ENCODE measurements at regions not wholly inside any gene's neighbourhood (a gene's known extent, or its start where the extent isn't known, plus 50 kb on each side); places are given as distances from the start of the nearest gene placed in this dataset.
"Not testable (repeated sequence)": the region's sequence is repeated elsewhere in the genome, so short reads cannot be mapped to it uniquely, and the experiment has no call there.

DNA sequence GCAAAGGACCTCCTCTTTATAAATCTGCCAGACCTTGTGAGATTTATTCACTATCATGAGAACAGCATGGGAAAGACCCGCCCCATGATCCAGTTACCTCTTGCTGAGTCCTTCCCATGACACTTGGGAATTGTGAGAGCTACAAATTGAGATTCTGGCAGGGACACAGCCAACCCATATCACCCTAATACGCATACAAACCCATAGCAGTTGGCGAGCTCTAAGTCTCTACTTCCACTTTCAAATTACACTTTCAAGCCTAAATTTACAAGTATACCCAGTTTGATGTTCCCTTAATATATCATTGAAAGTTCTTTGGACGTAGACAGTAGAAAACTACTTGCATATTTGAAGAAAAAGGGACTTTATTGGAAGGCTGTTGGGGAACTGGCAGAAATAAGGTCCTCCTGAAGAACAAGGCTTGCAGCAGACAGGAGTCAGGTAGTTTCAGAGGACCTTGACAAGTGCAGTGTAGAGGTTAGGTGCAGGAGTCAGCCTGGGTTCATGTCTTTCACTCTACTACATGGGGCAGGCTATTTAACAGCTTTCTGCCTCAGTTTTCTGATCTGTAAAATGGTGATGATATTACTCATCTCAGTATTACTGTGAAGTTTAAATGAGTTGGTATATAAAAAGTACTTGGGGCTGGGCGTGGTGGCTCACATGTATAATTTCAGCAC lies 107.9 kb upstream of the EEF2KMT start:
- no peak for ATAC-seq (replicated peaks in 1 of 2)
- Mint-ChIP-seq H3K27me3 (ENCODE audit: low read depth) (peaks cover 6% of the 10 kb centered on the region), H3K27ac (no peak overlapping the region), H3K36me3 (ENCODE audit: insufficient read depth in 2 of 2) (no peaks in the 10 kb centered on the region), H3K4me1 (ENCODE audit: low read depth) (no peaks in the 10 kb centered on the region), H3K9me3 (no peaks in the 10 kb centered on the region), H3K4me3 (no peak overlapping the region)
- DNase-seq = no peak

DNA sequence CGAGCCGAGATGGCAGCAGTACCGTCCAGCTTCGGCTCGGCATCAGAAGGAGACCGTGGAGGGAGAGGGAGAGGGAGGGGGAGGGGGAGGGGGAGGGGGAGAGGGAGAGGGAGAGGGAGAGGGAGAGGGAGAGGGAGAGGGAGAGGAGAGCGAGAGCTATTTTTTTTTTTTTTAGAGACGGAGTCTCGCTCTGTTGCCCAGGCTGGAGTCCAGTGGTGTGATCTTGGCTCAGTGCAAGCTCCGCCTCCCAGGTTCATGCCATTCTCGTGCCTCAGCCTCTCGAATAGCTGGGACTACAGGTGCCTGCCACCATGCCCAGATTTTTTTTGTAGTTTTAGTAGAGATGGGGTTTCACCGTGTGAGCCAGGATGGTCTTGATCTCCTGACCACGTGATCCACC lies 106.1 kb upstream of the EEF2KMT start:
- not testable (repeated sequence) for H3K27ac Mint-ChIP-seq; H3K4me1 Mint-ChIP-seq (ENCODE audit: low read depth); DNase-seq; H3K4me3 Mint-ChIP-seq; H3K27me3 Mint-ChIP-seq (ENCODE audit: low read depth); ATAC-seq (replicated peaks in 1 of 2); H3K36me3 Mint-ChIP-seq (ENCODE audit: insufficient read depth in 2 of 2); H3K9me3 Mint-ChIP-seq

DNA sequence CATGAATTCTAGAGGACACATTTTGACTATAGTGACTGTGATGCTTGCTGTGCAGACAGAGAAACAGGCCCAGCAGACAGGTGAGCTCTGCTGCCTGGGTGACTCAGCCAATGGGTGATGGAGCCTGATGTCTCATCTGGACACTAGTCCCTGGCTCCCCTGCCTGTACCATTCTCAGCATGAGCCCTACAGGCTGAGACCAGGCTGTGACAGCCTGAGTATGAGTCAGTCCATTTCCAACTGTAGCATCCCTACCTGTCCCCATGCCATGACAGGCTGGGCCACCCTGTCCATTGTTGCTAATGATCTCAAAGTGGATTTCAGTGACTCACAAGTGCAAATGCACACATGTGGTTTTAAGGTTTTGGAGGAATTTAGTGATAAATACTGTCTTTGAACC lies 102.5 kb upstream of the EEF2KMT start:
- DNase-seq (no peak), ATAC-seq (replicated peaks in 1 of 2) (no peak)
- H3K4me1 Mint-ChIP-seq (ENCODE audit: low read depth) = no peaks in the 10 kb centered on the region
- H3K36me3 Mint-ChIP-seq (ENCODE audit: insufficient read depth in 2 of 2) = no peaks in the 10 kb centered on the region
- H3K27ac Mint-ChIP-seq = no peak overlapping the region
- H3K4me3 Mint-ChIP-seq = no peak overlapping the region
- no peaks in the 10 kb centered on the region for H3K27me3 Mint-ChIP-seq (ENCODE audit: low read depth)
- H3K9me3 Mint-ChIP-seq = no peaks in the 10 kb centered on the region

DNA sequence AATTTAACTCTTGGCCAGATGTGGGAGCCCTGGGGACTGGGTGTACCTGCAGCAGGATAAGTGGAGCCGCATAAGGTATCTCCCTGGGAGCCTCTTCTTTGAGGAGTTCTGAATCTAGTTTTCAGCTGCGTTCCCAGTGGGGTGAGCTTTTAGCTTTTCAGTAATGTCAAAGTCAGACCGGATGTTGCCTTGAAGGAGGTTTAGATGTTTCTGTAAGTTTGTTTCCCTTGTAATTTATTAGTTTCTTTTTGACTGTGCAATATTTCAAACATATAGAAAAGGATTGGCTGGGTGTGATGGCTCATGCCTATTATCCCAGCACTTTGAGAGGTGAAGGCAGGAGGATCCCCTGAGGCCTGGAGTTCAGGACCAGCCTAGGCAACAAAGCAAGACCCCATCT lies 98.6 kb upstream of the EEF2KMT start:
- Mint-ChIP-seq H3K4me1 (ENCODE audit: low read depth) (no peaks in the 10 kb centered on the region), H3K27ac (no peak overlapping the region), H3K9me3 (no peaks in the 10 kb centered on the region), H3K36me3 (ENCODE audit: insufficient read depth in 2 of 2) (no peaks in the 10 kb centered on the region), H3K27me3 (ENCODE audit: low read depth) (no peaks in the 10 kb centered on the region), H3K4me3 (no peak overlapping the region)
- DNase-seq (no peak), ATAC-seq (replicated peaks in 1 of 2) (no peak)

DNA sequence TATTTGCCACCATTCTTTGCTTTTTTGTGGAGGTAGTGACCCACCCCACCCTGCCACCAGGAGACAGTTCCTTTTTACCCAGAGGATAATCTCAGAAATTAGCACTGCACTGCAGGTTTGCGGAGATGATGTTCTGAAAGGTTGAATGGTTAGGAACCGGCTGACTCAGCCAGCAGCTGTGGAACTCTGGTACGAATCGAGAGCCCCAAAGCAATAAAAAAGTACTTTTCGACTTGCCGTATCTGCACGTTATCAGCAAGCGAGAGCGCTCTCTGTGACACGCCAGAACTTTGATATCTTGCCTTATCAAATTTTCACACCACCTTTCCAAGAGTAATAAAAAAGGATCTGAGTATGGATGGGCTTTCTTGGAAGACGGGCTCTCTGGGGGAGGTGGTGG lies 96.3 kb upstream of the EEF2KMT start:
- no peaks in the 10 kb centered on the region for H3K27me3 Mint-ChIP-seq (ENCODE audit: low read depth)
- H3K9me3 Mint-ChIP-seq = no peaks in the 10 kb centered on the region
- no peak for ATAC-seq (replicated peaks in 1 of 2)
- H3K27ac Mint-ChIP-seq = no peak overlapping the region
- no peaks in the 10 kb centered on the region for H3K4me1 Mint-ChIP-seq (ENCODE audit: low read depth)
- H3K36me3 Mint-ChIP-seq (ENCODE audit: insufficient read depth in 2 of 2) = no peaks in the 10 kb centered on the region
- DNase-seq = no peak
- no peak overlapping the region for H3K4me3 Mint-ChIP-seq

DNA sequence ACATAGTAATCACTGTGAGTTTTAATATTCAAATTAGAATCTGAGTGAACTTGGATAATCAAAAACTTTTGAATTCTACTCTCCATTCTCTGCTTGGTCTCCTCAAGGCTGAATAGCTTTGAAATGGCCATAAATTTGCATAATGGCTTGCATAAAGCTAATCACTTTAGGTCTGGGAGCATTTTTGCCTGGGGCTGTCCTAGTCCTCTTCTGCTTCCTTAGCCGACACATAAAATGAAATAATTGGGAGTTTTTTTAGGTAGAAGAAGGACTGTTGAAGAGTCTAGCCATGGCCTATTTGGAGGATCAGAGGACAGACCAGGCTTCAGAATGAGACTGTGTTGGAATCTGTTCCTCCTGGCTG lies 91.4 kb upstream of the EEF2KMT start:
- no peak for ATAC-seq (replicated peaks in 1 of 2)
- Mint-ChIP-seq H3K27me3 (ENCODE audit: low read depth) (no peaks in the 10 kb centered on the region), H3K4me1 (ENCODE audit: low read depth) (no peaks in the 10 kb centered on the region), H3K36me3 (ENCODE audit: insufficient read depth in 2 of 2) (no peaks in the 10 kb centered on the region), H3K27ac (no peak overlapping the region), H3K9me3 (no peaks in the 10 kb centered on the region), H3K4me3 (no peak overlapping the region)
- DNase-seq = no peak

DNA sequence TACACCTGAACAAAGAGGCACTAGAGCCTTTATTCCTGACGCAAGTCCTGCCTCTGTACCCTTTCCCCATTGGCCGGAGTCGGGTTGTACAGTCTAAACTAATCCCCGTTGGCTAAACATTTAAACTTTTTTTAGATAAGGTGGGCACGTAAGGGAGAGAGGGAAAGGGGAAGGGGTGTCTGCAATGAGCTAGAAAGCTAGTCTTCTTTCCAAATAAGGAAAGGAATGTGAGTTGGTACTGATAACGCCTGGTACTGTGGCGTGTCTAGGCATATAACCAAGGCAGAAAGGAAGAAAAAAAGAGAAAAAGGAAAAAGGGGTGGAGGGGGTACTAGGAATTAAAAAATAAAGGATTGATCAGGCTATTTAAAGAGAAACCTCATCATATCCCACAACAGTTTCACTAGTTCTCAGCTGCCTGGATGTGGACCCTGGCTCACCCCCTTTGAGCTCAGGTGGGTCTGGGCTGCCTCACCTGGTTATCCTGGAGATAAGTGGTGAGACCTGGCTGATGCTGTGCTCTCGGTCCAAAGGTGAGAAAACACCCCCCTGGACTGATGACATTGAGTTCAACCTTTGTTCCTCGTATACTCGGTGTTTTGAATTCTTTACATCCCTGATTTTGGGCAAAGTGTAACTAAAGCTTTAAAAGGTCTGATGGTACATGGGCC lies 90.9 kb upstream of the EEF2KMT start:
- Mint-ChIP-seq H3K27ac (no peak overlapping the region), H3K9me3 (no peaks in the 10 kb centered on the region), H3K4me1 (ENCODE audit: low read depth) (no peaks in the 10 kb centered on the region), H3K27me3 (ENCODE audit: low read depth) (no peaks in the 10 kb centered on the region), H3K36me3 (ENCODE audit: insufficient read depth in 2 of 2) (no peaks in the 10 kb centered on the region), H3K4me3 (no peak overlapping the region)
- ATAC-seq (replicated peaks in 1 of 2) = no peak
- no peak for DNase-seq

DNA sequence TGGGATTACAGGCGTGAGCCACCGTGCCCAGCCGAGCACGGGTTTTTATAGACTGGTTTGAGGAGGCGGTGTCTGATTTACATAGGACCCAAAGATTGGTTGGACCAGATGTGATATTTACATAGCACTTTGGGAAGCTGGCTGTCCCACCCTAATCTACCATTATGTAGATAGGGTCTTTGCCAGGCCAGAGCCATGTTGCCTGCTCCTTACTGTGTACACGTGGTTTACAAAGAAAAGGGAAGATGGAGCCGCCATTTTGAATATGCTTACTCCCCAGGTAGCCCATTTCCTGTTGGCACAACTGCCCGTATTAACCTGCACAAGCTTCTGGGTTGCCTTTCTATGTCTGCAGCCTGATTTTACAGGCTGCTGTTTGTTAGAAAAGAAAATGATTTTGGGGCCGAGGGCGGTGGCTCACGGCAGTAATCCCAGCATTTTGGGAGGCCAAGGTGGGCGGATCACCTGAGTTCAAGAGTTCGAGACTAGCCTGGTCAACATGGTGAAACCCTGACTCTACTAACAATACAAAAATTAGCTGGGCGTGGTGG lies 89.9 kb upstream of the EEF2KMT start:
- Mint-ChIP-seq H3K27ac (no peak overlapping the region), H3K4me1 (ENCODE audit: low read depth) (no peaks in the 10 kb centered on the region), H3K4me3 (no peak overlapping the region), H3K36me3 (ENCODE audit: insufficient read depth in 2 of 2) (no peaks in the 10 kb centered on the region), H3K27me3 (ENCODE audit: low read depth) (no peaks in the 10 kb centered on the region), H3K9me3 (no peaks in the 10 kb centered on the region)
- DNase-seq = no peak
- ATAC-seq (replicated peaks in 1 of 2) = no peak

DNA sequence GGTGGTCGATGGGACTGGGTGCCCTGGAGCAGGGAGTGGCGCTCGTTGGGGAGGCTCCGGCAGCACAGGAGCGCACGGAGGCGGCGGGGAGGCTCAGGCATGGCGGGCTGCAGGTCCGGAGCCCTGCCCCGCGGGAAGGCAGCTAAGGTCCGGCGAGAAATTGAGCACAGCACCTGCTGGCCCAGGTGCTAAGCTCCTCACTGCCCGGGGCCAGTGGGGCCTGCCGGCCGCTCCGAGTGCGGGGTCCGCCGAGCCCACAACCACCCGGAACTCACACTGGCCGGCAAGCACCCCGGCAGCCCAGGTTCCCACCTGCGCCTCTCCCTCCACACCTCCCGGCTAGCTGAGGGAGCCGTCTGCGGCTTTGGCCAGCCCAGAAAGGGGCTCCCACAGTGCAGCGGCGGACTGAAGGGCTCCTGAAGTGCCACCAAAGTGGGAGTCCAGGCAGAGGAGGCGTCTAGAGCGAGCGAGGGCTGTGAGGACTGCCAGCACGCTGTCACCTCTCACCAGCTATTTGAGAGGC lies 88.8 kb upstream of the EEF2KMT start:
- Mint-ChIP-seq H3K27ac (no peak overlapping the region), H3K4me3 (no peak overlapping the region), H3K36me3 (ENCODE audit: insufficient read depth in 2 of 2) (no peaks in the 10 kb centered on the region), H3K9me3 (no peaks in the 10 kb centered on the region), H3K4me1 (ENCODE audit: low read depth) (no peaks in the 10 kb centered on the region), H3K27me3 (ENCODE audit: low read depth) (no peaks in the 10 kb centered on the region)
- ATAC-seq (replicated peaks in 1 of 2) = no peak
- no peak for DNase-seq

DNA sequence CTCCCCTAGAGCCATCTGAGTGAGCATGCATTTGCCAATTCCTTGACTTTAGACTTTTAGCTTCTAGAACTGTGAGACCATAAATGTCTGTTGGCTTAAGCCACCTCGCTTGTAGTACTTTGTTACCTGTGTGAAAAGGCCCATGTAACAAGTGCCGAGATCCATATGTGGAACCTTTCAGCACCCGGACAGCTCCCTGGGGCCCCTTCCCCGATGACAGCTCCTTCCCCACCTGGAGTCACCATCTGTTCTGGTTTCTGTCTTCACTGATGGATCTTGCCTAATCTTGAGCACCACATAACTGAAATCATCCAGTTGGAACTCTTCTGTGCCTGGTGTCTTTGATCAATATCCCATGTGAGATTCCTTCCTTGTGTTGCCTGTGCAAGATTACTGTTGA lies 78.9 kb upstream of the EEF2KMT start:
- Mint-ChIP-seq H3K27me3 (ENCODE audit: low read depth) (peaks cover 7% of the 10 kb centered on the region), H3K4me3 (no peak overlapping the region), H3K4me1 (ENCODE audit: low read depth) (no peaks in the 10 kb centered on the region), H3K36me3 (ENCODE audit: insufficient read depth in 2 of 2) (peaks cover 0 to 4% of the 10 kb centered on the region in 2 donors), H3K9me3 (peaks cover 1 to 12% of the 10 kb centered on the region in 2 donors), H3K27ac (no peak overlapping the region)
- no peak for ATAC-seq (replicated peaks in 1 of 2)
- no peak for DNase-seq

DNA sequence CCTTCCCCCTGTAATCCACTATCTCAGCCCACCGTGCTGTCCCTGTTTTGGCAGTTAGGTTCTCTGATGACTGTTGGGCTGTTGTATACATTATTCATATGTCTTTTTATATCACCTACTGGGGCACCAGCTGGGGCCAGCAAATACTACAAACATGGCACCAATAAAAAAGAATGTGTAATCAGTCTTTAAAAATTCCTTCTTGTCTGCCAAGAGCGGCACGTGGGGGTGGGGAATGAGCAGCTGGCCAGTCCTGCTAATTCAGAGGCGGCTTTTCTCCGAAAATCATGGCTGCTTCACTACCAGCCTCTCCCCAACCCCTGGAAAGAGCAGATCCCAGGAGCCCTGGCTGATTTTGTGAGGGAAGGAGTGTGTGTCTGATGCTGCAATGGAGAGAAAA lies 77.7 kb upstream of the EEF2KMT start:
- H3K9me3 Mint-ChIP-seq = peaks cover 1 to 12% of the 10 kb centered on the region in 2 donors
- no peak overlapping the region for H3K27ac Mint-ChIP-seq
- H3K4me3 Mint-ChIP-seq = no peak overlapping the region
- DNase-seq (no peak), ATAC-seq (replicated peaks in 1 of 2) (no peak)
- no peaks in the 10 kb centered on the region for H3K4me1 Mint-ChIP-seq (ENCODE audit: low read depth)
- H3K27me3 Mint-ChIP-seq (ENCODE audit: low read depth) = no peaks in the 10 kb centered on the region
- peaks cover 0 to 4% of the 10 kb centered on the region in 2 donors for H3K36me3 Mint-ChIP-seq (ENCODE audit: insufficient read depth in 2 of 2)

DNA sequence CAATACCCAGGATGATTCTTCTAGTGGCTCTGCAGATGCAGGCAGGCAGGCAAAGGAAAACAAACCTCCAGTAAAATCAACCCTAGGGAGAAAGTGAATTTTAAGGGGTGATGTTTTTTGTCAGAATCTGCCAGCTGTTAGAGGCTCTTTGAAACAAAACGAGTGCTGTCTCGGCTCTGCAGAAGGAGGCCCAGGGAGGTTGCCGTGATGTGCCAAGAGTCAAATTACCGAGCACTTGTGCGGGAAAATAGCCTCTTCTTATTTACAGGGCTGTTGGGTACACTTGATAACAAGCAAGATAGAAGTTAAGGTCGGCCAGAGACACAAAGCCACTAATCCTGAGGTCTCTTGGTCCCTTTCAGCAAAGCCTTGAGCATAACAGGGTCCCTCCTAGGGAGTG lies 68.9 kb upstream of the EEF2KMT start:
- DNase-seq (no peak), ATAC-seq (replicated peaks in 1 of 2) (no peak)
- Mint-ChIP-seq H3K4me3 (no peak overlapping the region), H3K4me1 (ENCODE audit: low read depth) (no peaks in the 10 kb centered on the region), H3K27ac (no peak overlapping the region), H3K27me3 (ENCODE audit: low read depth) (peaks cover 11% of the 10 kb centered on the region), H3K9me3 (peaks cover 0 to 4% of the 10 kb centered on the region in 2 donors), H3K36me3 (ENCODE audit: insufficient read depth in 2 of 2) (no peaks in the 10 kb centered on the region)

DNA sequence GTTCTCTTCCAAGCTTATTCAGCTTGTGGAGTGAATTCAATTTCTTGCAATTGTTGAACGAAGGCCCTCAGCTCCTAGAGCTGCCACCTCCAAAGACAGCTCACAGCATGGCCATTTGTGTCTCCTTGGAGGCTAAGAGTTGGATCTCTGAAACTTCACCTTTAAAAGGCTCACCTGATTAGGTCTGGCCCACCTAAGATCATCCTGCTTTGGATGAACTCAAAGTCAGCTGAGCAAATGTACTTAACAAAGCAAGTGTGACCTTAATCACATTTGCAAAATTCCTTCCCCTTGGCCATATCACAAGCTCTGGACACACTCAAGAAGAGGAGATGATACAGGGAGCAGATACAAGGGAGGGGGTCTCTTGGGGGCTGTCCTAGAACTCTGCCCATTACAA lies 67.8 kb upstream of the EEF2KMT start:
- not testable (repeated sequence) for ATAC-seq (replicated peaks in 1 of 2); H3K27ac Mint-ChIP-seq; H3K9me3 Mint-ChIP-seq; H3K36me3 Mint-ChIP-seq (ENCODE audit: insufficient read depth in 2 of 2); H3K4me1 Mint-ChIP-seq (ENCODE audit: low read depth); H3K4me3 Mint-ChIP-seq; DNase-seq
- H3K27me3 Mint-ChIP-seq (ENCODE audit: low read depth) = peaks cover 11% of the 10 kb centered on the region

DNA sequence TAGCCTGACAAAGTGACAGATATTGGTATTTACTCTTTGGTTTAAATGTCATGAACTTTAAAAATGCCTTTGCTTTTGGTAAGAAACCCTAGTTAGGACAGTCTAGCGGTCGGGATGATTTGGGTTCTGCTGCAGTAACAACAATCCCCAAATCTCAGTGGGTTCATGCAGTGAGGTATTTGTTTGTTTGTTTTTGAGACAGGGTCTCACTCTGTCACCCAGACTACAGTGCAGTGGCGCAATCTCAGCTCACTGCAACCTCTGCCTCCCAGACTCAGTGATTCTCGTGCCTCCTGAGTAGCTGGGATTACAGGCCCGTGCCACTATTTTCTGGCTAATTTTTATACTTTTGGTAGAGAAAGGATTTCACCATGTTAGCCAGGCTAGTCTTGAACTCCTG lies 65.2 kb upstream of the EEF2KMT start:
- ATAC-seq (replicated peaks in 1 of 2); H3K36me3 Mint-ChIP-seq (ENCODE audit: insufficient read depth in 2 of 2); H3K9me3 Mint-ChIP-seq; DNase-seq; H3K4me1 Mint-ChIP-seq (ENCODE audit: low read depth); H3K4me3 Mint-ChIP-seq; H3K27ac Mint-ChIP-seq: not testable (repeated sequence)
- H3K27me3 Mint-ChIP-seq (ENCODE audit: low read depth) = peaks cover 11% of the 10 kb centered on the region
